ENCODE measurements at regions not wholly inside any gene's neighbourhood (a gene's known extent, or its start where the extent isn't known, plus 50 kb on each side); places are given as distances from the start of the nearest gene placed in this dataset.

DNA sequence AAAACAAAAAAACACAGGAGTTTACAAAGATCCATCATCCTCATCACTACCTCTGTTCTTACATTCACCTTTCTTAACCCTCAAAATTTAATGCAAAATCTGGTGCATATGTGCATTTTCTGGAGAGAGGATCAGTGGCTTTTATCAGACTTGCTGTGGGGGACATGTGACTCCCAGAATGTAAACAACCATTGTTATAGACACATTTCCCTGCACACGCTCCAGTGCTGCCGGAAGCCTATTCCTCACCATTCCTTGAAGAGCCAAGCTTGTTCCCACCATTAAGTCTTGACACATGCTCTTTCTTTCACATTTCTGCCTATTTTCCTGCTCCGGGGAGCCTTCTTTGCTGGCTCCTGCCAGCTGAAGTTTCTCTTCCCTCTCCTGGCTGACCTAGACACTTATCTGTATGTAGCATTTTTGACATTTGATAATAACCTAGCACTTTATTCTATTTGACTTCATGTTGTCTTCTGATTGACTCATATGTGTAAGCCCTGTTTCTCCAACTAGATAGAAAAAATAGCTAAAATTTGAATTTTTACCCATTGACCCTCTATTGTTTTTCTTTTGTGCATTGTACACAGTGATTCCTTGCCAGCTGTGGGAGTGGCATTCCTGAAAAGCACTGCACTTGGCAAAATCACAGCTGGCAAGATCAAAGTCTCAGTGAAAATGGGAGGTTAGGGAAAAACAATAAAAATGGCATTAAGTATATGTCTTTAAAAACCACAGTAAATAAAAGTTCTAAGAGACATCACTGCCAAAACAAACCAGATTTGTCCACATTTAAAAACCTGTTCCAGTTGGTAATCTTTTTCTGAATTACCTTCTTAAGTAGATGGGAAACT, 76.8 kb upstream of the CIBAR2 start:
- ATAC-seq: no peak

- no peak for ATAC-seq
These were observed 78.3 kb upstream of the CIBAR2 start for GRCh38 chr16:85190572-85190971.

DNA sequence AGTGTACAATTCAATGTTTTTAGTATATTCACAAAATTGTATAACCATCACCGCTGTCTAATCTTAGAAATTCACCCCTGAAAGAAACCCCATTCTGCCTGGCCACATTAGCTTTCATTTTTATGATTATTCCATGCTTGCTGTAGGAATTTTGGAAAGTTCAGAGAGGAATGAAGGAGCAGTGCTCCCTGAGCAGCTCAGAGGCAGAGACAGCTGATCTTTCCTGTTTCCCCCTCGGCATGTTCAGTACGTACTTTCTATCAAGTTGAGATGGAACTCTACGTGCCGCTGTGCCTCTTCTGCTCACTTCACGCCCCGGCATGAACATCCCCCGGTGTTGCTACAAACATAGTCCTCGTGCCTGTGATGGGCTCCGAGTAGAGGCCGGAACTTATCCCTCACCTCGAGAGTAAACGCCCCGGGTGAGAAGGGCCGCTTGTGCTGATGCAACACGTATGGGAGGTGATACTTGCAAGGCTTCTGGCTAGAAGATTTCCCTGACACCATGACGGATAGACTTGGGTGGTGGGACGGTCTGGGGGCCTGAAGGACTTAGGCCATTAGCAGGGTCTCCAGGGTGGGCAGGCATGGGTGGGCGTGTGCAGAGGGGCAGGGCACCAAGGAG, 79.2 kb upstream of the CIBAR2 start:
- no peak for ATAC-seq

GRCh38 chr16:85192238-85193114, 80.2 kb upstream of the CIBAR2 start:
- ATAC-seq: no peak

- no peak for ATAC-seq
These were observed 80.8 kb upstream of the CIBAR2 start for GRCh38 chr16:85193115-85193493.

- no peak for ATAC-seq
These were observed 81.6 kb upstream of the CIBAR2 start for GRCh38 chr16:85193876-85194275.

DNA sequence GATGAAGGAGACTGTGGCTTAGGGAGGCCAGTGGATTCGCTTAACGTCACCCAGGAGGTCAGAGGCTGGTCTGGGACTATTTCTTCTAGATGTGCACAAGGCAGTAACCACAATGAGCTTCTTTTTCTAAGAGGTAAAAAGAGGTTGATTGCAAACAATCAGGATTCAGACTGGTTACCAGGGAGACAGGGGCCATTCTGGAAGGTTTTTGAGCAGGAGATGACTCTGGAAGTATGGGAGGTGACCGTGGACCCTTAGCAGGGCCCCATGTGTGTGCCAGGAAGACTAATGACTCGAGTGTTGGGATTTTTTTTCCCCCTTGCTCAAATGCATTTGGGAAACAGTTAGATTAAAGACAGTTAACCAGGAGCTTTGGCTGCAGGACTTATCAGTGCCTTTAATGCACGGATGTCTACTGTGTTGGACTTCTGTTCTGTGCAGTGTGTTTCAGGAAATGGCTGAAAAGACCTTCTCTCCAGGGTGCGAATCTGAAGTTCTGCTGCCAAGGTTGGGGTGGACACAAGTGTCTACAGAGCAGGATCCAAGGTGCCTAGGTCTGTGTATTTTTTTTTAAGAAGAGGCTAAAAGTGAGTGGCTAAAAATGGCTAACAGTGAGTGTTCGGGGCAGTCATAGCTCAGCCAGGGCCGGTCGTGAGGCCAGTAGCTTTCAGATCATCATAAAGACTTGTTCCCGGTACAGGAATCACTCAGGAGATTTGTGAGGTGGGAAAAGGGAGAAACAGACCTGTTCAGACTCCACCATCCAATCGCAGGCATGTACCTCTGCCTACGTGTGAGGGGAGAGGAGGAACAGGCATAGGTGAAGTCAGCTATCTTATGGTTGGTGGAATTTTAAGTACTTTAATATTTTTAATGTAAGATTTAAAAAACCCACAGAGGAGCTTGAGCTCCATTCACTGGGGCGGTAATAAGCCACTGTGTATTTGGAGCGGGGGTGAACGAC, 82.3 kb upstream of the CIBAR2 start:
- ATAC-seq: no peak

GRCh38 chr16:85195271-85195647, 83.0 kb upstream of the CIBAR2 start:
- ATAC-seq: no peak

- no peak for ATAC-seq
These were observed 83.9 kb upstream of the CIBAR2 start for GRCh38 chr16:85195900-85196772.

DNA sequence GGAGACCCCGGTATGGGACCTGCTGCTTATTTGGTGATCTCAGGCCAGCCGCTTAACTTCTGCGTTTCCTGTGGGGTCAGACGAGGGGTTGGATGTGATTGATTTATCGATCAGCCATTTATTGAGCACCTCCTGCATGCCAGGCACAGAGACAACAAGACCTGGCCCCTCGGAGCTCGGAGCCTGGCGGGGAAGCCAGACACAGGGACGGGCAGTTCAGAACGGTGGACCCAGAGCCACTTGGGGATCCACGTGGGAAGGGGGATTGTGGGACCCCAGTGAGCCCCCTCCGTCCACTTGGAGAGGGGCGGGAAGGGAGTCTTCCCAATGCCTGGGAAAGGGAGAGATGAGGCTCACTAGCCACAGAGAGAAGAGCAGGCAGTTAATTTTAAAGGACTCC, 84.7 kb upstream of the CIBAR2 start:
- ATAC-seq: no peak

DNA sequence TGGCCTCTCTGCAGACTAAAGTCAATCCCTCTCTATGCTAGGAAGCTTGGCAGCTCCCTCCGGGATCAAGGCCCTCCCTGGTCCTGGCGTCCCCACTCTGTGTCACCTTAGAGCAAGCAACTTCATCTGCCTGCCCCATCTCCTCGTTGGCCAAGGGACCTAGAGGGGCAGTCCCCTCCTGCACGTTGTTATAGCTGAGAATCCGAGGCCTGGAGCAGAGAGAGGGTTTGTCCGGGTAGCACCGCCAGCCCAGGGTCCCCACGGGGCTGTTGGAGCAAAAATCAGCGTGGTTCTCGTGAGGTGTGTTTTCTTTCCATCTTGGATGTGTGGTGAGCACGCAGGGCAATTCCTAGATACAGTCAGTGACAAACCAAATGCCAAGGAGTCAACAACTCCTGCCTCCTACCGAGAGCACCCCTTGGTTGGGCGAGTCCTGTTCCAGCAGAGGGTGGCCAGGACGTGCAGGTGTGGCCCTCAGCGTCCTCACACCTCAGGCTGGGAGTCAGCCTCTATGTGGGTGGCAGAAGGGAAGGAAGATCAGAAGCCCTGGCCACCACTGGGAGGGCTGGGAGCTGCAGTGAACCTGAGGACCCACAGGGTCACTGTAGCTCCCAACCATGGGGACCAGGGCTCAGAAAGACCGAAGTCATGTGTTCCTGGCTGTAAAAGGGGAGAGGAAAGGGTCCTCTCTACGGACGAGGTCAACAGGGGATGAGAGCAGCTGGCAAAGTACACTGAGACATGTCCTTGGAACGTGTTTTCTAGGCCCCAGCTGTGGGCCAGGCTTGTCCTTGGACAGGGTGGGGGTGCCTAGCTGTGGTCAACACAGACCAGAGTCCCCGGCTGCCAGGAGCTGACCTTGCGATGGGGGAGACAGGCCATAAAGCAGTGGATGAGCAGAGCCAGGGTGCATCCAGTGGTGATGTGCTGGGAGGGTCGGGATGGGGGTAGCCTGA, 85.6 kb upstream of the CIBAR2 start:
- ATAC-seq: no peak

DNA sequence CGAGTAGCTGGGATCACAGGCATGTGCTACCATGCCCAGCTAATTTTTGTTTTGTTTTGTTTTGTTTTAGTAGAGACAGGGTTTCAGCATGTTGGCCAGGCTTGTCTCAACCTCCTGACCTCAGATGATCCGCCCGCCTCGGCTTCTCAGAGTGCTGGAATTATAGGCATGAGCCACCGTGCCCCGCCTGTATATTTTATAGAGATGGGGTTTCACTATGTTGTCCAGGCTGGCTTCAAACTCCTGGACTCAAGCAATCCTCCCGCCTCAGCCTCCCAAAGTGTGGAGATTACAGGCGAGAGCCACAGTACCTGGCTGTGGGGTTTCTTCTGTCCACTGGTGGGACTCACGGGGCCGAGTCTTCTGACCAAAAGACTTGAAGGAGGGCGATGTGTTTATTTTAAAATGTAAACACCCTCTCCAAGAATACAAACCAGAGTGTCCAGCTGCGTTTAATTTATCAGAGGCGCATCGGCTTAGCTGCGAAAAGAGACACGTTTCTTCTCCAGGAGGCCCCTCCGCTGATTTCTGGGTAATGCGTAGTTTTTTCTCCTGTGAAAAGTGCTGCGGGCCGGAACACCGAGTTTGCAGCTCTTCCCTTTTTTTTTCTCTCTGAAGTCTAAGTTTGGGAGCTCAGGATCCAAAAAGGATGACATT, 86.9 kb upstream of the CIBAR2 start:
- ATAC-seq: no peak

- no peak for ATAC-seq
These were observed 87.6 kb upstream of the CIBAR2 start for GRCh38 chr16:85199880-85200279.

DNA sequence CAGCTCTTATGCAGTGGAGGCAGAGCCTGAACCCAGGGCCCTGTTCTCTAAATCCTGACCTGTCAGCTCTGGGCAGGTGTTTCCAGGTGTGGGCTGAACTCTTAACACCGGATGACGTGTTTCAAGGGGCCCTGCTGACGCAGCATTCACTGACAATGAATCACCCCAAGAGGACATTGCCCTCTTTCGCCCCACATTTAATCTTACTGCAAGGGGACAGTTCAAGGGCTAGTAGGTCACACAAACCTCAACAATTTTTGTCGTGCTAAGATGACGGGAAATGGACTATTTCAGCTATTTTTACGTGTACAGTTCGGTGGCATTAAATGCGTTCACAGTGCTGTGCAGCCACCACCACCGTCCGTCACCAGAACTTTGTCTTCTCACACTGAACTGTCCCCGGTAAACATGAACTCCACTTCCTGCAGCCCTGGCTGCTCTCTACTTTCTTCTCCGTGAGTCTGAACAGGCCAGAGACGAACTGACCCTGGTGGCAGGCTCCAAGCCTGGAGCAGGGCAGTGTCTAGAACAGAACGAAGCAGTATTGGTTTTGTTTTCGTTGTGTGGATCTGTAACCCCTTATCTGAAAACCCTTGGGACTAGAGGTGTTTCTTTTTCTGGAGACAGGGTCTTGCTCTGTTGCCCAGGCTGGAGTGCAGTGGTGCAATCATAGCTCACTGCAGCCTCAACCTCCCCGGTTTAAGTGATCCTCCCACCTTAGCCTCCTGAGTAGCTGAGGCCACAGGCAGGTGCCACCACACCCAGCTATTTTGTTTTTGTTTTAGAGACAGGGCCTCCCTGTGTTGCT, 88.4 kb upstream of the CIBAR2 start:
- ATAC-seq: no peak

GRCh38 chr16:85201574-85201973, 89.3 kb upstream of the CIBAR2 start:
- no peak for ATAC-seq

- ATAC-seq: no peak
These were observed 89.9 kb upstream of the CIBAR2 start for GRCh38 chr16:85202051-85202601.

DNA sequence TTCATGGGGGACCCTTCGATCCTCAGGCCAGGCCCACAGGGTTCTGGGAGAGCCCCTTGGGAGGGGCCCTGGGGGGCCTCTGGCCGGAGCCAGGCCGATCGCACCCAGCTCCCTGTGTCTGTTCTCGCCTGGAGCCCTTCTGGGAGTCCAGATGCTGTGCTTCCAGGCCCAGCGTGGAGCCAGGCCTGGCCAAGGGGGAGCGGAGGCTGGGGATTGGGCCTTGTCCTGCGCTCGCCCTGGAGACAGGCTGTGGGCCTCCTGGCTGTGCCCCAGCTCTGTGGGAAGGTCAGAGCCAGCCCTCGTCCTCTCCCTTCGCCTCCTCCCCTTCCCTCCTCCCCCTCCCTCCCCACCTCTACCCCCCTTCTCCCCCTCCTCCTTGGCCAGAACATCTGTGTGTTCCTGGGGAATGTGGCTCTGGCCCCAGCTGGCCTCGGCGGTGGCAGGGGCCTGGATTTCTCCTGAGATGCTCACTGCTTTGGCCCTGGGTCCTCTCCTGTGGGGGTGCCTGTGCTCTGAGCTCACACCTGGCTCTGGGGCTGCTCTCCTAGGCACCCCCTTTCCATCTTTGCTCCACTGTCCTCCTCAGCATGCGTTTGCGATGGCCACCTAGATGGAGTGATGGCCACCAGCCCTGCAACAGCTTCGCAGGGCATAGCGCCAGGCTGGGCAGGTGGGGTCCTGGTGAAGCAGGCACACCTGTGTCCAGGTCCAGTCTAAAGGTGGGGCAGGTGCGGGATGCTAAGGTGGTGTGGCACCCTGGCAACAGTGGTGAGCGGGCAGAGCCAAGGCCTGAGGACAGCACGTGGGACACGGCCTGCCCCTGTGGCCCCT, 90.6 kb upstream of the CIBAR2 start:
- ATAC-seq: no peak

Measured in activated CD4-positive, CD25-positive, alpha-beta regulatory T cell treated with anti-CD3 and anti-CD28 coated beads, Interleukin-2, amount 50 U/mL, for 24 hours (primary cell).